Upper lobe of left lung (tissue), 6 donors: ENCODE measurements at regions not wholly inside any gene's neighbourhood (a gene's known extent, or its start where the extent isn't known, plus 50 kb on each side); places are given as distances from the start of the nearest gene placed in this dataset.

Experiments used
- ATAC-seq, 2 donors: fragments of 200-7000 bp; cut with Tn5 transposase; one replicate each; pipeline ENCODE4 v1.9.1; 2022; ENCODE audit warnings: mild to moderate bottlenecking in 2 of 2, moderate library complexity in 2 of 2; ENCODE audit not compliant: low FRiP score in 2 of 2
- DNase-seq, 2 donors: peaks; one replicate each; pipeline ENCODE4 v3.0.0-alpha.2; 2019 to 2020
- H3K27ac ChIP-seq, 4 donors: fragments of 200-600 bp; sonication (generic); one replicate each; pipeline ENCODE4 v1.5.1; 2016 to 2019
- H3K27me3 ChIP-seq, 4 donors: fragments of 200-600 bp; sonication (generic); one replicate each; pipeline ENCODE4 v1.5.1; 2017 to 2019
- H3K36me3 ChIP-seq, 4 donors: fragments of 200-600 bp; sonication (generic); one replicate each; pipeline ENCODE4 v1.5.1; 2016 to 2019
- H3K4me1 ChIP-seq, 4 donors: fragments of 200-600 bp; sonication (generic); one replicate each; pipeline ENCODE4 v1.5.1; 2018 to 2019
- H3K4me3 ChIP-seq, 4 donors: fragments of 200-600 bp; sonication (generic); one replicate each; pipeline ENCODE4 v1.5.1; 2017 to 2019; ENCODE audit warnings: mild to moderate bottlenecking in 2 of 4, moderate library complexity in 1 of 4
- H3K9me3 ChIP-seq, 4 donors: fragments of 200-600 bp; sonication (generic); one replicate each; pipeline ENCODE4 v1.5.1; 2018 to 2019
- EP300 ChIP-seq, 4 donors: sonication (generic); formaldehyde crosslinking; IDR thresholded peaks; one replicate each; pipeline ENCODE4 v1.5.1; 2017; ENCODE audit warnings: antibody characterized with exemption in 4 of 4, control low read depth in 2 of 4
- POLR2A ChIP-seq, 4 donors: fragments of 450-650 bp; IDR thresholded peaks; one replicate each; pipeline ENCODE4 v1.5.1; 2016 to 2017; ENCODE audit warnings: antibody characterized with exemption in 4 of 4, mild to moderate bottlenecking in 2 of 4
- POLR2AphosphoS5 ChIP-seq, 2 donors: sonication (generic); formaldehyde crosslinking; IDR thresholded peaks; one replicate each; pipeline ENCODE4 v1.5.1; 2017; ENCODE audit warnings: antibody characterized with exemption in 2 of 2
- WGBS, 2 donors: methylation state at CpG; one replicate each; pipeline ENCODE4 v1.1.5; 2017 to 2018; 5-methylcytosine and 5-hydroxymethylcytosine counted together
- TF ChIP-seq, protein P1 (sequence below), 6 experiments: fragments of 450-650 bp in 4 of 6; fragments of 200-600 bp in 2 of 6; sonication (generic) in 2 of 6; IDR thresholded peaks; one replicate each; pipeline ENCODE4 v1.5.1; 2016 to 2019; ENCODE audit warnings: antibody characterized with exemption in 6 of 6
- donor health status: DM: no; HTN: no; CAD: no; lungs with moderate emphysema.
- donor health status: DM: no; HTN: yes; CAD: no; lungs with severe emphysema.

DNA sequence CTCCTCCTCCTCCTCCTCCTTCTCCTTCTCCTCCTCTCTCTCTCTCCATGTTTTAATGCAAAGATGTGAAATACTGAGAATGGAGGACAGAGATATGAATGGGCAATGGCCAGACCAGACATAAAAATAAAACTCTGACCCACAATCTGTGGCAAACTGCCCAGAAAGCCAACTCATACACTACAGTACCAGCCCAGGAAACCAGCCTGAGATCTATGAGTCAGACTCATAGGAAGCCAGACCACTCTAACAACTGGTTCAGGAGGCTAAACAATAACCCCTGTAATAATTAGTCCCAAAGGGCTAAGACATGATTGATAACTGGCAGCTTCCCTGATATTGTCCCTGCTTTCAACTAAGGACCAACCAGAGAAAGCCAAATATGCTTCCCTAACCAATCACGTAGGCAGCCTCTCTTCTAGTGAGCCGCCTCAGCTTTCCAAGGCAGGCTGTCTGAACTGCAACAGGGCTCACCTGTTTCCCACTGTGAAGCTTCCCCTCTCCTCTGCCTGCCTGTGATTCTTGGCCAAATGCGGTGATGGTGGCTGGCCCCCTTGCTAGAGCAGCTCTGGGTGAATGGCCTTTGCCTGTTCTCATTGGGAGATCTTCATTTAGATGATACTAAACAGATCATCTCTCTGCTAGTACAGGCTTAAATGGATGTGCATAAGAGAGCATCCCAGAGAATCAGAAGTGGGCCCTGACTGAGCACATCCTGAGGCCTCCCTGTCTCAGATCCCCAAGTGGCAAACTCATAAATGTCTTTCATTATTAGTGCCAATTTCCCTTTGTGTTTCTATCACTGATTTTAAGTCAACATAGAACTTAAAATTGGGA, 817.6 kb downstream of the TNS3 start:
- no peaks in the 10 kb centered on the region for H3K27me3 ChIP-seq
- H3K4me3 ChIP-seq: no peak overlapping the region
- TF ChIP-seq EP300 (IDR thresholded peaks at IDR 0.05) (no peak), POLR2AphosphoS5 (IDR thresholded peaks at IDR 0.05) (no peak), POLR2A (IDR thresholded peaks at IDR 0.05) (no peak)
- TF ChIP-seq, protein P1, sequence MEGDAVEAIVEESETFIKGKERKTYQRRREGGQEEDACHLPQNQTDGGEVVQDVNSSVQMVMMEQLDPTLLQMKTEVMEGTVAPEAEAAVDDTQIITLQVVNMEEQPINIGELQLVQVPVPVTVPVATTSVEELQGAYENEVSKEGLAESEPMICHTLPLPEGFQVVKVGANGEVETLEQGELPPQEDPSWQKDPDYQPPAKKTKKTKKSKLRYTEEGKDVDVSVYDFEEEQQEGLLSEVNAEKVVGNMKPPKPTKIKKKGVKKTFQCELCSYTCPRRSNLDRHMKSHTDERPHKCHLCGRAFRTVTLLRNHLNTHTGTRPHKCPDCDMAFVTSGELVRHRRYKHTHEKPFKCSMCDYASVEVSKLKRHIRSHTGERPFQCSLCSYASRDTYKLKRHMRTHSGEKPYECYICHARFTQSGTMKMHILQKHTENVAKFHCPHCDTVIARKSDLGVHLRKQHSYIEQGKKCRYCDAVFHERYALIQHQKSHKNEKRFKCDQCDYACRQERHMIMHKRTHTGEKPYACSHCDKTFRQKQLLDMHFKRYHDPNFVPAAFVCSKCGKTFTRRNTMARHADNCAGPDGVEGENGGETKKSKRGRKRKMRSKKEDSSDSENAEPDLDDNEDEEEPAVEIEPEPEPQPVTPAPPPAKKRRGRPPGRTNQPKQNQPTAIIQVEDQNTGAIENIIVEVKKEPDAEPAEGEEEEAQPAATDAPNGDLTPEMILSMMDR (IDR thresholded peaks at IDR 0.05): no peak
- H3K27ac ChIP-seq: no peak overlapping the region
- peaks cover 0 to 7% (median 0%) of the 10 kb centered on the region in 4 donors for H3K9me3 ChIP-seq
- 74 to 79% methylated on average over 3 of the region's 3 CpGs for WGBS, 2 donors
- no peaks in the 10 kb centered on the region for H3K36me3 ChIP-seq
- H3K4me1 ChIP-seq: peaks cover 0 to 5% (median 1%) of the 10 kb centered on the region in 4 donors
- DNase-seq (peak in 1 of 2 donors; percentile 25), ATAC-seq (peak in 1 of 2 donors; percentile 12)

DNA sequence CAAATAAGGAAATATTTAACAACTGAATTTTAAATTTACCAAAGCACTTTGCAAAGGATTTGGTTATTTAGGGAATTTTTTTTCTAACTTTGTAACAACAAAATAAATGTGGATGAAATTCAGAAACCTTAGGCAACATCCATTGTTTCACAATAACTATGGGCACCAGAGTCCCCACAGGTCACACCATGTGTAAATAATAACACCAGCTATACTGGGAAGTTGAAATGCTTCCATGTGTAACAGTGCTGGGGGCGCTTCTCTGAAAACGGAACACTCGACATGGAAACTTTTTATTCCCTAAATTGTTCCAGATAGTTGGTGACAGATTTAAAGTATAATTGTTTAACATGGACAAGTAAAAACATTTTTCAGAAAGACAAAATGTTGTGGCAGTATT, 818.6 kb downstream of the TNS3 start:
- H3K27ac ChIP-seq: no peak overlapping the region
- TF ChIP-seq POLR2A (IDR thresholded peaks at IDR 0.05) (no peak), EP300 (IDR thresholded peaks at IDR 0.05) (no peak), POLR2AphosphoS5 (IDR thresholded peaks at IDR 0.05) (no peak)
- TF ChIP-seq, protein P1 (IDR thresholded peaks at IDR 0.05): no peak
- no peaks in the 10 kb centered on the region for H3K27me3 ChIP-seq
- no peak for ATAC-seq
- no peaks in the 10 kb centered on the region for H3K36me3 ChIP-seq
- no peak for DNase-seq
- WGBS, 2 donors: 80 to 89% methylated on average over 3 of the region's 3 CpGs
- H3K4me3 ChIP-seq: no peak overlapping the region
- H3K9me3 ChIP-seq: peaks cover 0 to 5% (median 0%) of the 10 kb centered on the region in 4 donors
- H3K4me1 ChIP-seq: peaks cover 0 to 5% (median 1%) of the 10 kb centered on the region in 4 donors

DNA sequence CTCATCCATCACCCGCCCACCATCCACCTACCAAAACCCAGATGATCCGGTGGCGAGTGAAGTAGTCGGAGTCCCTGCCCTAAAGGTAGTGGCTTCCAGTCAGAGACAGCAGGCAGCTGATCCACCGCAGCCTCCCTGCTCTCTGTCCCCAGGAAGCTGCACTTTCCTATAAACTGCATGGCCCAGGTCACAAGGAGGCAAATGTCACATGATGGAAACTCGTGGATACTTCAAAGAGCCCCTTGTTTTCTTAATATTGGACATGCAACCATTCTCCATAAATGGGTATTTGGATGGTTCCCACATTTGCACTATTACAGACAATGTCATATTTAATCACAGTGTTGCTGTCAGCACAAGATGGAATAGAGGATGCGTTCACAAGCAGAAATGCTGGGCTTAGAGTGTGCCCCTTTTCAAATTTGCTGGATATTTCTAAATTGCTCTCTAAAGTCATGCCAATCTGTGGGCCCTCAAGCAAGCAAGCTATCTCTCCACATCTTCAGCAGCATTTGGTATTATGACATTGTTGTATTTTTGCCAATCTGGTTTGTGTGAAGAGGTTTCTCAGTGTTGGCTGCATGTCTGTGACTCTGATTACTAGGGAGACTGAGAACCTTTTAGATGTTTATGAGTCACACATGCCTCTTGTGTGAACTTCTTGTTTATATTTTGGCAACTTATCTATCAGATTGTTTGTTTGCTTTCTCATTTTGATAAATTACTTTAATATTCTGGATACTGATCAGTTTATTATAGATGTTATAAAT, 822.0 kb downstream of the TNS3 start:
- H3K27me3 ChIP-seq: no peaks in the 10 kb centered on the region
- H3K4me1 ChIP-seq: peaks cover 0 to 5% (median 1%) of the 10 kb centered on the region in 4 donors
- H3K27ac ChIP-seq: no peak overlapping the region
- no peak for TF ChIP-seq POLR2AphosphoS5 (IDR thresholded peaks at IDR 0.05)
- TF ChIP-seq, protein P1 (IDR thresholded peaks at IDR 0.05): no peak
- TF ChIP-seq POLR2A (IDR thresholded peaks at IDR 0.05): no peak
- TF ChIP-seq EP300 (IDR thresholded peaks at IDR 0.05): no peak
- ATAC-seq: no peak
- H3K9me3 ChIP-seq: no peaks in the 10 kb centered on the region
- DNase-seq: no peak
- H3K36me3 ChIP-seq: no peaks in the 10 kb centered on the region
- H3K4me3 ChIP-seq: no peak overlapping the region
- WGBS, 2 donors: 89 to 90% methylated on average over 7 of the region's 7 CpGs

DNA sequence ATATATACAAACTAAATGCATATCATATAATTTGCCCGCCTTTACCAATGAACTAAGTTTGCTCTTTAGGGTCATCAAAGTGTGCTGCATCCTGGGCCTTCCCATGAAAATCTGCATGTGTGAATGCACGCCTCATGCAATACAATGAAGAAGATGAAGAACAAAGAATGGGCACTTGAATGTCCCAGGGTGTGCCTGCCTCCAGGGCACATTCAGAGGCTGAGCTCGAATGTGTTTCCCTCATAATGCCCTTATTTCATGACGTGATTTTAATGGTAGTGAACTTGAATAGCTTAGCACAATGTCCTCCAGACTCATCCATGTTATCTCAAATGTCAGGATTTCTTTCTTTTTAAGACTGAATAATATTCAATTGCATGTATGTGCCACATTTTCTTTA, 824.9 kb downstream of the TNS3 start:
- Histone ChIP-seq H3K4me3 (no peak overlapping the region), H3K4me1 (no peaks in the 10 kb centered on the region), H3K27me3 (no peaks in the 10 kb centered on the region), H3K27ac (no peak overlapping the region), H3K36me3 (no peaks in the 10 kb centered on the region), H3K9me3 (no peaks in the 10 kb centered on the region)
- TF ChIP-seq POLR2AphosphoS5 (IDR thresholded peaks at IDR 0.05) (no peak), EP300 (IDR thresholded peaks at IDR 0.05) (no peak)
- 82 to 83% methylated on average over 4 of the region's 4 CpGs for WGBS, 2 donors
- DNase-seq (no peak), ATAC-seq (no peak)

DNA sequence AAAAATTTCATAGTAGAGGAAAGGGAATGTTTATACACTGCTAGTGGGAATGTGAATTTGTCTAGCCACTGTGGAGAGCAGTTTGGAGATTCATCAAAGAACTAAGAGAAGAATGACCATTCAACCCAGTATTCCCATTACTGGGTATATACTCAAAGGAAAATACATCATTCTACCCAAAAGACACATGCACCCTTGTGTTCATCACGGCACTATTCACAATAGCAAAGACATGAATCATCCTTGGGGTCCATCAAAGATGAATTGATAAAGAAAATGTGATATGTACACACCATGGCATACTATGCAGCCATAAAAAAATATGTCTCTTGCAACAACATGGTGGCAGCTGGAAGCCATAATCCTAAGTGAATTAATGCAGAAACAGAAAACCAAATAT, 825.7 kb downstream of the TNS3 start:
- ATAC-seq (no peak), DNase-seq (no peak)
- Histone ChIP-seq H3K27me3 (no peaks in the 10 kb centered on the region), H3K9me3 (no peaks in the 10 kb centered on the region), H3K27ac (no peak overlapping the region), H3K4me1 (no peaks in the 10 kb centered on the region), H3K36me3 (no peaks in the 10 kb centered on the region), H3K4me3 (no peak overlapping the region)
- 78 to 100% methylated on average over 1 of the region's 1 CpG for WGBS, 2 donors
- TF ChIP-seq POLR2A (IDR thresholded peaks at IDR 0.05): no peak
